ENCODE measurements at regions not wholly inside any gene's neighbourhood (a gene's known extent, or its start where the extent isn't known, plus 50 kb on each side); places are given as distances from the start of the nearest gene placed in this dataset.
A peak's percentile ranks its signal among the peaks of the same experiment; 100 is the strongest.
"Not testable (repeated sequence)": the region's sequence is repeated elsewhere in the genome, so short reads cannot be mapped to it uniquely, and the experiment has no call there.

DNA sequence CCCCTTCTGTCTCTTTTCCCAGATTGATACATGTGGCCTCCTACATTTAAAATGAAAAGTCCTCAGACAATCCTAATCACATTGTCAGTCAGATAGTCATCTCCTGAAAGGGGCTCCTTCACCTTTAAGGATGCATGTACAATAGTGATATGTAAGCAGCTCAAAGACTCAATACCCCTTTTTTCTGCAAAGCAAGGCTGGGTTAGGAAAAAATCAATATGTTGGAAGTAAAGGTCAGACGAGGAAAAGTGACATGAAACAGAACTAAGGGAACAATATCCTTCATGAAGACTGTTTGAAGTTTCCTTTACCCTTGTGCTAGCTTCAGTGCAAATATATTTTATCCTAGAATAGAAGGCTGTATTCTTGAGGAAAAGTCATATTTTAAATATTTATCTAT lies 539.3 kb downstream of the NR2F2 start:
- no peaks in the 10 kb centered on the region for H3K9me3 ChIP-seq (ENCODE audit: control insufficient read depth, insufficient read depth, low read length)
- H3K36me3 ChIP-seq (ENCODE audit: control insufficient read depth, insufficient read depth, low read length) = no peaks in the 10 kb centered on the region
- H3K4me1 ChIP-seq (ENCODE audit: control insufficient read depth, insufficient read depth, low read length) = peaks cover 3% of the 10 kb centered on the region
- no peak overlapping the region for H3K4me3 ChIP-seq (ENCODE audit: low read depth, low read length)
- DNase-seq (ENCODE audit: low read depth in 4 of 6, low spot score in 6 of 6) = no peak
- no peak overlapping the region for H3K27ac ChIP-seq (ENCODE audit: low read depth, low read length)
- no CpG with 5 or more reads among the region's 1 CpG for WGBS (ENCODE audit: insufficient coverage)
- H3K27me3 ChIP-seq (ENCODE audit: control insufficient read depth, insufficient read depth, low read length) = no peaks in the 10 kb centered on the region

DNA sequence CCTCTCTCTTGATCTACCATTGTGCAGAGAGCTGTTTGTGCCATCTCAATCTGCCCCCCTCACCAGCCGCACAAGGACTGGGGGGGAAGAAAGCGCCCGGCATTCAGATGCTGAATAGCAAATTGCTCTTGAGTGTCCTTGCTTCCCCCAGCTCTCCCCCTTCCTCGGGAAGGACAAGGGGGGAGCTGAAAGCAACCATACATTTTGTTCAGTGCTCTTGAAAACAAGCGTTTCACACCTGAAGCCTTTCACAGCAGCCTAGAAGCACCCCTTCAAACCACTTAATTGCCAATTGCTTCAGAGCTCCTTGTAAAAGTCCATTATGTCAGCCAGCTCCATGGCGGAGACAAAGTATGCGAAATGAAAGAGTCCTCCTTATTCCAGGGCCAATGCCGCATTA lies 540.1 kb downstream of the NR2F2 start:
- peak in 2 of 6 donors; percentile 28 to 41 for DNase-seq (ENCODE audit: low read depth in 4 of 6, low spot score in 6 of 6)
- Histone ChIP-seq H3K27ac (ENCODE audit: low read depth, low read length) (no peak overlapping the region), H3K4me3 (ENCODE audit: low read depth, low read length) (no peak overlapping the region), H3K27me3 (ENCODE audit: control insufficient read depth, insufficient read depth, low read length) (no peaks in the 10 kb centered on the region), H3K9me3 (ENCODE audit: control insufficient read depth, insufficient read depth, low read length) (no peaks in the 10 kb centered on the region), H3K36me3 (ENCODE audit: control insufficient read depth, insufficient read depth, low read length) (no peaks in the 10 kb centered on the region), H3K4me1 (ENCODE audit: control insufficient read depth, insufficient read depth, low read length) (peaks cover 3% of the 10 kb centered on the region)
- WGBS (ENCODE audit: insufficient coverage) = 16% methylated on average over 3 of the region's 8 CpGs

DNA sequence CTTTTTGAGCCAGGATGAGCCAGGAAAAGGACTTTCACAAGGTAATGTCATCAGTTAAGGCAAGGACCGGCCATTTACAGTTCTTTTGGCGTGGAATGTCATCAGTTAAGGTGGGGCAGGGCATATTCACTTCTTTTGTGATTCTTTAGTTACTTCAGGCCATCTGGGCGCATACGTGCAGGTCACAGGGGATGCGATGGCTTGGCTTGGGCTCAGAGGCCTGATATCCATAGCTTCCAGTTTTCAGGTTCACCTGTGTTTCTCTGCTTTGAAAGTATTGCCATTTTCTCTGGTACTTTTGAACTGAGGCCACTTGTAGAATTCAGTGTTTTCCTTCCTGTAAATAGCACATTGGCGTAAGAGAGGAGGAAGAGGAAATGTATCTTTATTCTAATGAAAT lies 546.9 kb downstream of the NR2F2 start:
- not testable (repeated sequence) for DNase-seq (ENCODE audit: low read depth in 4 of 6, low spot score in 6 of 6); H3K4me3 ChIP-seq (ENCODE audit: low read depth, low read length); H3K4me1 ChIP-seq (ENCODE audit: control insufficient read depth, insufficient read depth, low read length); H3K27ac ChIP-seq (ENCODE audit: low read depth, low read length); H3K9me3 ChIP-seq (ENCODE audit: control insufficient read depth, insufficient read depth, low read length); H3K27me3 ChIP-seq (ENCODE audit: control insufficient read depth, insufficient read depth, low read length); H3K36me3 ChIP-seq (ENCODE audit: control insufficient read depth, insufficient read depth, low read length)
- 100% methylated on average over 4 of the region's 6 CpGs for WGBS (ENCODE audit: insufficient coverage)

DNA sequence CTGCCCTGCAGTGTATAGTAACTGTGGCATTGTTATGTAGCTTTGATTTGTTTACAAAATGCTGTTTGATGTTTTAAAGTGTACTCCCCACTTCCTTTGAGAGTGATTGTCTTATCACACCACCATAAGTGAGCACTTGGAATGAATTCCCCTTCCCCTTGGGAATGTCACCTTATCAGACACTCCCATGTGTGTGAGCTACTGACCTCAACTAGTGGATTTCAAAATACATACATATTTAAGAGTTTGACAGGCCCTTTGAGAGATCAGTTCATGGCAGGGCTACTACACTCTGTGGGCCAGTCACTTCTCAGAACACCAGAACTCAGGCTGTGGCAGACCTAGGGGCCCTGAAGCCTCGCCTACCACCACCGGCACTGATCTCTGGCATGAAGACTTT lies 547.6 kb downstream of the NR2F2 start:
- WGBS (ENCODE audit: insufficient coverage) = 94% methylated on average over 2 of the region's 2 CpGs
- H3K4me1 ChIP-seq (ENCODE audit: control insufficient read depth, insufficient read depth, low read length) = no peaks in the 10 kb centered on the region
- no peak overlapping the region for H3K27ac ChIP-seq (ENCODE audit: low read depth, low read length)
- DNase-seq (ENCODE audit: low read depth in 4 of 6, low spot score in 6 of 6) = no peak
- no peaks in the 10 kb centered on the region for H3K27me3 ChIP-seq (ENCODE audit: control insufficient read depth, insufficient read depth, low read length)
- H3K36me3 ChIP-seq (ENCODE audit: control insufficient read depth, insufficient read depth, low read length) = no peaks in the 10 kb centered on the region
- no peaks in the 10 kb centered on the region for H3K9me3 ChIP-seq (ENCODE audit: control insufficient read depth, insufficient read depth, low read length)
- H3K4me3 ChIP-seq (ENCODE audit: low read depth, low read length) = no peak overlapping the region

DNA sequence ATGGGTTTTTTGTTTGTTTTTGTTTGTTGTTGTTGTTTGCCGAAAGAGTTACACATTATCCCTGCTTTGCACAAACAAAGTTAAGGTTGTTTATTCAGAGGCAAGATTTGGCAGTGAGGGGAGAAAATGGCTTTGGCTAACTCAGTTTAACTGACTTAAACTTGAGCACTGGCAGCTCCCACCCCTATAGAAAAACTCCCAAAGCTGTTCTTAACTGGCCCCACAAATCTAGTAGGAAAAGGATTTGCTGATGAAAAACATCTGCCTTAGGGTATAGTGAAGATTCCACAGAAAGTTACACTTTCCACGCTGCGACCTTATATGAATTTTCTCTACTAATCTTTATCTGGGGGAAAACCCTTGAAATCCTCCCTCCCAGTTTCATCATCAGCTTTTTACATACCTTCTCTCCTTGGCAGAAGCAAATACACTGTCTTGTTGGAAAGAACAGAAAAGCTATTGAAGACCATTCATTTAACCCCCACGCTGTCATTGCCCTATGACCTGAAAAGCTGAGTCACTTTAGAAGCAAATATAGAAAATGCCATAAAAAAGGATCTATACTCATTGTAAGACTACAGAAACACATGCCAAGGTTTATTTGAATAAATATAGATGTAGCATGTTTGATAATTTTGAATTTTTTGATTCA lies 551.7 kb downstream of the NR2F2 start:
- no peak overlapping the region for H3K27ac ChIP-seq (ENCODE audit: low read depth, low read length)
- no peaks in the 10 kb centered on the region for H3K4me1 ChIP-seq (ENCODE audit: control insufficient read depth, insufficient read depth, low read length)
- H3K4me3 ChIP-seq (ENCODE audit: low read depth, low read length) = no peak overlapping the region
- DNase-seq (ENCODE audit: low read depth in 4 of 6, low spot score in 6 of 6) = no peak
- no peaks in the 10 kb centered on the region for H3K9me3 ChIP-seq (ENCODE audit: control insufficient read depth, insufficient read depth, low read length)
- no peaks in the 10 kb centered on the region for H3K36me3 ChIP-seq (ENCODE audit: control insufficient read depth, insufficient read depth, low read length)
- WGBS (ENCODE audit: insufficient coverage) = no CpG with 5 or more reads among the region's 4 CpGs
- H3K27me3 ChIP-seq (ENCODE audit: control insufficient read depth, insufficient read depth, low read length) = no peaks in the 10 kb centered on the region

DNA sequence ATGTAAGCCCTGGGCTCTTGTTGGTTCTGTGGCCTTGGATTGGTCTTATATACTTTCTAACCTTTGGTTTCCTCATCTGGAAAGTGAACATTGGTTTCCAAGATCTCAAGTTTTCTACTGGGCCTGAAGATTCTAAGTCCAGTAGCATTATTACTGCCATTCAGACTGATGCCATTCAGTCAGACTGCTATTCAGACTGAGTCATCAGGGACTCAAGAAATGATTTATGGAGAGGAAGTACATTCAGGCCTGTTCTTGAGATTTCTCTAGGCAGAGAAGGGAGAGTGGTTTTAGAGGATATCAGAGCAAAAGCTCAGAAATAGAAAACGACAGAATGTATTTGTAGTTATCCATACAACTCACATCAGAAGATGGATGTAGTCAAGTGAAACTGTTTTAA lies 557.2 kb downstream of the NR2F2 start:
- Histone ChIP-seq H3K27me3 (ENCODE audit: control insufficient read depth, insufficient read depth, low read length) (peaks cover 6% of the 10 kb centered on the region), H3K27ac (ENCODE audit: low read depth, low read length) (no peak overlapping the region), H3K4me1 (ENCODE audit: control insufficient read depth, insufficient read depth, low read length) (no peaks in the 10 kb centered on the region), H3K36me3 (ENCODE audit: control insufficient read depth, insufficient read depth, low read length) (no peaks in the 10 kb centered on the region), H3K4me3 (ENCODE audit: low read depth, low read length) (no peak overlapping the region), H3K9me3 (ENCODE audit: control insufficient read depth, insufficient read depth, low read length) (no peaks in the 10 kb centered on the region)
- no peak for DNase-seq (ENCODE audit: low read depth in 4 of 6, low spot score in 6 of 6)
- no CpG with 5 or more reads among the region's 1 CpG for WGBS (ENCODE audit: insufficient coverage)

DNA sequence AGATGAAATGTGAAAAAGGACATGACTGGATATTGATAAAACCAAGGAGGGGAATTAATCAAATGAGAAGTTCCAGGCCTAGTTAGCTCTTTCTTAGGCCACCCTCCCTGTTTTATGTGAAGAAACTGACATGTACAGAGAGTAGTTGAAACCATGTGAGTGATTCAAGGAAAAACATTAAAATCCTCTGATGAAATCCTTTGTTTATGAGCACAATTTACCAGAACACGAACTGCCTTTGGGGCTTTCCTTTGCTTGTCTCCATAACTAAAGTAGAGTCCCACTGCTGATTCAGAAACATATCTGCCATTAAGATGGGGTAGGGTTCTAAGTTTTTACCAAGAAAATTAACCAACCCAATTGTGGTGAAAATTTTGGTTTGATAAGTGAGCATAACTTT lies 558.3 kb downstream of the NR2F2 start:
- H3K9me3 ChIP-seq (ENCODE audit: control insufficient read depth, insufficient read depth, low read length) = no peaks in the 10 kb centered on the region
- no peak overlapping the region for H3K4me3 ChIP-seq (ENCODE audit: low read depth, low read length)
- WGBS (ENCODE audit: insufficient coverage) = no CpG with 5 or more reads among the region's 1 CpG
- H3K27me3 ChIP-seq (ENCODE audit: control insufficient read depth, insufficient read depth, low read length) = peaks cover 6% of the 10 kb centered on the region
- no peak for DNase-seq (ENCODE audit: low read depth in 4 of 6, low spot score in 6 of 6)
- no peaks in the 10 kb centered on the region for H3K4me1 ChIP-seq (ENCODE audit: control insufficient read depth, insufficient read depth, low read length)
- H3K36me3 ChIP-seq (ENCODE audit: control insufficient read depth, insufficient read depth, low read length) = no peaks in the 10 kb centered on the region
- peak overlapping the region; percentile 45 for H3K27ac ChIP-seq (ENCODE audit: low read depth, low read length)

DNA sequence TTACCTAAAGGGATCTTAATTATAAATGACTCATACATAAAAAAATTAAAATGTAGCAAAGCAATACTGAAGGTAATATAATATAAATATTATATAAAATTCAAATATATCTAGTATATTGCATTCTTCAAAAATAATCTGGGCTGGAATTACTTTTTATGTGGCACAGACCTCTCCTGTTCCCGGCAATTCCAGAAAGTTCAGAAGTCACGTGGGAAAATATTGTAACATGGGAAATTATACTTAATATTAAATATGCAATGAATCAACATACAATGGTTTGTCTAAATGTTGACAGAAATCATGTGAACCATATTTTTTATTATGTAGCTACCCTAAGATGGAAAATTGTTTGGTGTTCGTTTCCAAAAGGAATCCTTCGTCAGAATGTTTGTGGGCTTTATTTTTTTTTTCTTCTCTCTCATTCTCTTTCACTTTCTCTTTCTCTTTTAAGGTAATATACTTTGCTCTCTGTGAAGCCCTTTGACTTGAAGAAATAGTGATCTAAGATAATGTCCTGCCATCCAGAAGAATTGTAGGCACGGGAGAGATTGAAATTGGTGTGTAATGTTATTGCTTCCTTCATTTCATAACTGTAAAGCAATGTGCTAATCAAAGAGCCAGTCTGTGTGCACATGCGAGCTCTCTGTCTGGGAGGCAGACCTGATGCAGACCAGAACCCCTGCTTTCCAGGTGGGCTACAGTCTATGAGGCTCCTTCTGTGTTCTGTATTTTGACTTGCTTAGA lies 559.4 kb downstream of the NR2F2 start:
- 80% methylated on average over 1 of the region's 6 CpGs for WGBS (ENCODE audit: insufficient coverage)
- Histone ChIP-seq H3K27ac (ENCODE audit: low read depth, low read length) (peak overlapping the region; percentile 45), H3K9me3 (ENCODE audit: control insufficient read depth, insufficient read depth, low read length) (no peaks in the 10 kb centered on the region)

DNA sequence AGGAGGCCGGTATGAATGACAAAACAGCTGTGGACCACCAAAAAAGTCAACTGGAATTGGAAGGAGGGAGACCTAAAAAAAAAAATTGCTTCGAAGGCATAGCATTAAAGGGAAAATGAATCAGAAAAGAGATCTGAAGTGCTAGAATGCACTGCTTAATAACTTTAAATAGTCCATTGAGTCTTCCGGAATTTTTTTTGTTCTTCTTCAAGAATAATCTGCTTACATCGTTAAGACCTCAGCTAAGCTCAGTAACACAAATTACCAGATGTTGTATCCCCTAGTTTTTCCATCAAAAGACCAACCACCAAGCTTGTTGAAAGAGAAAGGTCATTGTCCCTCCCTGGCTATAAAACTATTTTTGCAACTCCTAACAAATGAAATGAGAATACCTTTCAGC lies 560.5 kb downstream of the NR2F2 start:
- 67% methylated on average over 1 of the region's 4 CpGs for WGBS (ENCODE audit: insufficient coverage)
- H3K9me3 ChIP-seq (ENCODE audit: control insufficient read depth, insufficient read depth, low read length) = no peaks in the 10 kb centered on the region
- DNase-seq (ENCODE audit: low read depth in 4 of 6, low spot score in 6 of 6) = no peak
- H3K4me3 ChIP-seq (ENCODE audit: low read depth, low read length) = no peak overlapping the region
- no peaks in the 10 kb centered on the region for H3K36me3 ChIP-seq (ENCODE audit: control insufficient read depth, insufficient read depth, low read length)
- no peaks in the 10 kb centered on the region for H3K4me1 ChIP-seq (ENCODE audit: control insufficient read depth, insufficient read depth, low read length)
- peaks cover 6% of the 10 kb centered on the region for H3K27me3 ChIP-seq (ENCODE audit: control insufficient read depth, insufficient read depth, low read length)
- peak overlapping the region; percentile 43 for H3K27ac ChIP-seq (ENCODE audit: low read depth, low read length)

More for the DNA sequence above, 559.4 kb downstream of the NR2F2 start:
- peaks cover 6% of the 10 kb centered on the region for H3K27me3 ChIP-seq (ENCODE audit: control insufficient read depth, insufficient read depth, low read length)
- DNase-seq (ENCODE audit: low read depth in 4 of 6, low spot score in 6 of 6) = no peak
- H3K36me3 ChIP-seq (ENCODE audit: control insufficient read depth, insufficient read depth, low read length) = no peaks in the 10 kb centered on the region
- no peaks in the 10 kb centered on the region for H3K4me1 ChIP-seq (ENCODE audit: control insufficient read depth, insufficient read depth, low read length)
- H3K4me3 ChIP-seq (ENCODE audit: low read depth, low read length) = peak overlapping the region; percentile 16

Measured in spinal cord (tissue), 9 donors.